ENCODE measurements at regions not wholly inside any gene's neighbourhood (a gene's known extent, or its start where the extent isn't known, plus 50 kb on each side); places are given as distances from the start of the nearest gene placed in this dataset.
"Not testable (repeated sequence)": the region's sequence is repeated elsewhere in the genome, so short reads cannot be mapped to it uniquely, and the experiment has no call there.

- H3K36me3 ChIP-seq (ENCODE audit: control insufficient read depth, insufficient read depth, low read length): no peaks in the 10 kb centered on the region
- no peak overlapping the region for H3K4me3 ChIP-seq (ENCODE audit: extremely low read depth, insufficient read depth, low read length, poor library complexity, severe bottlenecking)
- H3K27ac ChIP-seq (ENCODE audit: low read depth, low read length, severe bottlenecking): no peak overlapping the region
- H3K4me1 ChIP-seq (ENCODE audit: control insufficient read depth, insufficient read depth, low read length, poor library complexity, severe bottlenecking): peaks cover 4% of the 10 kb centered on the region
- WGBS, 2 experiments (ENCODE audit: insufficient coverage in 2 of 2): no CpG with 5 or more reads among the region's 1 CpG
- H3K9me3 ChIP-seq (ENCODE audit: control insufficient read depth, low read length): no peaks in the 10 kb centered on the region
These were observed 558.4 kb downstream of the PIK3C3 start for GRCh38 chr18:42513441-42513840.

- Histone ChIP-seq H3K36me3 (ENCODE audit: control insufficient read depth, insufficient read depth, low read length) (no peaks in the 10 kb centered on the region), H3K9me3 (ENCODE audit: control insufficient read depth, low read length) (no peaks in the 10 kb centered on the region), H3K4me1 (ENCODE audit: control insufficient read depth, insufficient read depth, low read length, poor library complexity, severe bottlenecking) (peaks cover 4% of the 10 kb centered on the region), H3K27ac (ENCODE audit: low read depth, low read length, severe bottlenecking) (no peak overlapping the region), H3K4me3 (ENCODE audit: extremely low read depth, insufficient read depth, low read length, poor library complexity, severe bottlenecking) (no peak overlapping the region)
- WGBS, 2 experiments (ENCODE audit: insufficient coverage in 2 of 2): 53 to 81% methylated on average over 1 to 2 of the region's 3 CpGs
These were observed 559.5 kb downstream of the PIK3C3 start for GRCh38 chr18:42514512-42514911.

DNA sequence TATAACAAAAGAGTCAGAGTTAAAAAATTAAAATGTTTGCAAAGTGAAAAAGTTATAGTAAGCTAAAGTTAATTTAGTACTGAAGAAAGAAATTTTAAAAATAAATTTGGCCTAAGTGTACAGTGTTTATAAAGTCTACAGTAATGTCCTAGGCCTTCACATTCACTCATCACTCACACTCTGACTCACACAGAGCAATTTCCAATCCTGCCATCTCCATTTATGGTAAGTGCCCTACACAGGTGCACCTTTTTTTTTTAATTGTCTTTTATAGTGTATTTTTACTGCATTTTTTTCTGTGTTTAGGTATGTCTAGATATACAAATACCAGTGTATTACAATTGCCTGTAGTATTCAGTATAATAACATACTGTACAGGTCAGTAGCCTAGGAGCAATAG is 562.9 kb downstream of the PIK3C3 start:
- Histone ChIP-seq H3K36me3 (ENCODE audit: control insufficient read depth, insufficient read depth, low read length) (no peaks in the 10 kb centered on the region), H3K27ac (ENCODE audit: low read depth, low read length, severe bottlenecking) (no peak overlapping the region), H3K9me3 (ENCODE audit: control insufficient read depth, low read length) (no peaks in the 10 kb centered on the region), H3K4me3 (ENCODE audit: extremely low read depth, insufficient read depth, low read length, poor library complexity, severe bottlenecking) (no peak overlapping the region), H3K4me1 (ENCODE audit: control insufficient read depth, insufficient read depth, low read length, poor library complexity, severe bottlenecking) (peaks cover 4% of the 10 kb centered on the region)

GRCh38 chr18:42518331-42518730 is 563.3 kb downstream of the PIK3C3 start:
- 15 to 61% methylated on average over 1 to 2 of the region's 2 CpGs for WGBS, 2 experiments (ENCODE audit: insufficient coverage in 2 of 2)

DNA sequence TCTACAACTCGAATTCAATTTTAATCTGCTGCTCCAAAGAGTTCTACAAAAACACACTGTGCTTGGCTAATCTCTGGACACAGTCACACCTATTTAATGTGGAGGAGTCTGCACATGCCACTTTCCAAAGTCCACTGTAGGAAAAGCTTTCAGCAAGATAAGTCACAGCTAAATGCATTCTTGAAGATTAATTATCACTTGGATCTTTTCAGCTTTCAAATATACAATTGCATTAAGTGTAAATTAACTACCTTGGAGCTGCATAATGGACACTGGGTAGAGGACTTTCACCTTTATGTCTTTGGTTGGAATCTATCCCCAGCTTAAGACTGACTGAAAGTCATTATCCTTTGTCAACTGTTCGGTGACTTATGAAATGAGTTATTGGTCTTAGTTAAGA is 565.1 kb downstream of the PIK3C3 start:
- WGBS, 2 experiments (ENCODE audit: insufficient coverage in 2 of 2): 50 to 75% methylated on average over 1 to 2 of the region's 2 CpGs
- Histone ChIP-seq H3K9me3 (ENCODE audit: control insufficient read depth, low read length) (no peaks in the 10 kb centered on the region), H3K4me1 (ENCODE audit: control insufficient read depth, insufficient read depth, low read length, poor library complexity, severe bottlenecking) (no peaks in the 10 kb centered on the region), H3K27ac (ENCODE audit: low read depth, low read length, severe bottlenecking) (no peak overlapping the region), H3K4me3 (ENCODE audit: extremely low read depth, insufficient read depth, low read length, poor library complexity, severe bottlenecking) (no peak overlapping the region), H3K36me3 (ENCODE audit: control insufficient read depth, insufficient read depth, low read length) (no peaks in the 10 kb centered on the region)

More at GRCh38 chr18:42518331-42518730, 563.3 kb downstream of the PIK3C3 start:
- not testable (repeated sequence) for H3K4me3 ChIP-seq (ENCODE audit: extremely low read depth, insufficient read depth, low read length, poor library complexity, severe bottlenecking); H3K36me3 ChIP-seq (ENCODE audit: control insufficient read depth, insufficient read depth, low read length); H3K27ac ChIP-seq (ENCODE audit: low read depth, low read length, severe bottlenecking); H3K9me3 ChIP-seq (ENCODE audit: control insufficient read depth, low read length); H3K4me1 ChIP-seq (ENCODE audit: control insufficient read depth, insufficient read depth, low read length, poor library complexity, severe bottlenecking)

GRCh38 chr18:42525905-42526304 is 570.9 kb downstream of the PIK3C3 start:
- H3K9me3 ChIP-seq (ENCODE audit: control insufficient read depth, low read length): no peaks in the 10 kb centered on the region
- H3K27ac ChIP-seq (ENCODE audit: low read depth, low read length, severe bottlenecking): no peak overlapping the region
- H3K36me3 ChIP-seq (ENCODE audit: control insufficient read depth, insufficient read depth, low read length): no peaks in the 10 kb centered on the region
- 80 to 86% methylated on average over 1 to 2 of the region's 2 CpGs for WGBS, 2 experiments (ENCODE audit: insufficient coverage in 2 of 2)
- H3K4me3 ChIP-seq (ENCODE audit: extremely low read depth, insufficient read depth, low read length, poor library complexity, severe bottlenecking): no peak overlapping the region
- no peaks in the 10 kb centered on the region for H3K4me1 ChIP-seq (ENCODE audit: control insufficient read depth, insufficient read depth, low read length, poor library complexity, severe bottlenecking)

DNA sequence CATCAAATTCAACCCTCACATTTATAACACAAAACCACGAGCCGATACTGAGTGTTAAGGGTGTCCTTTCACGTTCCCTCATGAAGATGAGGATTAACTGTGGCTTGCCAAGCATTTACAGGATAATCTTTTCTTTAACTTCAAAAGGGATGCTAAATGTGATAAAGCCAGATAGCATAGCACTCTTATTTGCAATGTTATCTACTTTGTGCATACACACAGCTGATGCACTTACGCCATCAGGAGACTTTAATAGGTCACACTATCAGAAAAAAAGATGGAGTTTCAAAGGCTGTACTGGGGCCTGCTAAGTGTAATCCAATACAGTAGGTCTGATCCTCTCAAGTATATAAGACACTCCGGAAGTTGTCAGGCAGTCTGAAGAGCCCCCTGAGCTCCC is 572.7 kb downstream of the PIK3C3 start:
- H3K4me3 ChIP-seq (ENCODE audit: extremely low read depth, insufficient read depth, low read length, poor library complexity, severe bottlenecking): no peak overlapping the region
- H3K36me3 ChIP-seq (ENCODE audit: control insufficient read depth, insufficient read depth, low read length): no peaks in the 10 kb centered on the region
- H3K4me1 ChIP-seq (ENCODE audit: control insufficient read depth, insufficient read depth, low read length, poor library complexity, severe bottlenecking): no peaks in the 10 kb centered on the region
- no peak overlapping the region for H3K27ac ChIP-seq (ENCODE audit: low read depth, low read length, severe bottlenecking)
- H3K9me3 ChIP-seq (ENCODE audit: control insufficient read depth, low read length): no peaks in the 10 kb centered on the region
- 72 to 83% methylated on average over 2 of the region's 5 CpGs for WGBS, 2 experiments (ENCODE audit: insufficient coverage in 2 of 2)

DNA sequence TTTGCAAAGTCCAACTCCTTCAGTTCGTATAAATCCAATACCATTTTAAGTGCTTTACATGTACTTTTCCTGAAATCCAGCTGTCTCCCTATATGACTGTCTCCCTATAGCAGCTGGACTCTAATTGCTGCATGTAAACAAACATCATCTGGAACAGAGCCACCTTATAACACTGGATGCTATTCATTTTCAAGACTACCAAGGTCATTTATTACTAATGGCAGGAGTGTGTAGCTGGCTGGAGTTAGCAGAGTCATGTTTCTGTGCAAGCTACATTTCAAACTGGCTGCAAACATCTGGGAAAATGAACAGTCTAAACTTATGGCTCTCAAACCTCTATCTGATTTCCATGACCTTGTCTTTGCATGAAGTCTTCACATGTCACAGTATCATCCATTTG is 575.2 kb downstream of the PIK3C3 start:
- Histone ChIP-seq H3K27ac (ENCODE audit: low read depth, low read length, severe bottlenecking) (no peak overlapping the region), H3K4me1 (ENCODE audit: control insufficient read depth, insufficient read depth, low read length, poor library complexity, severe bottlenecking) (no peaks in the 10 kb centered on the region), H3K4me3 (ENCODE audit: extremely low read depth, insufficient read depth, low read length, poor library complexity, severe bottlenecking) (no peak overlapping the region), H3K9me3 (ENCODE audit: control insufficient read depth, low read length) (no peaks in the 10 kb centered on the region), H3K36me3 (ENCODE audit: control insufficient read depth, insufficient read depth, low read length) (no peaks in the 10 kb centered on the region)
- WGBS, 2 experiments (ENCODE audit: insufficient coverage in 2 of 2): 91 to 100% methylated on average over 1 of the region's 1 CpG

- H3K36me3 ChIP-seq (ENCODE audit: control insufficient read depth, insufficient read depth, low read length): no peaks in the 10 kb centered on the region
- no peaks in the 10 kb centered on the region for H3K4me1 ChIP-seq (ENCODE audit: control insufficient read depth, insufficient read depth, low read length, poor library complexity, severe bottlenecking)
- no peak overlapping the region for H3K4me3 ChIP-seq (ENCODE audit: extremely low read depth, insufficient read depth, low read length, poor library complexity, severe bottlenecking)
- no peaks in the 10 kb centered on the region for H3K9me3 ChIP-seq (ENCODE audit: control insufficient read depth, low read length)
- no CpG with 5 or more reads among the region's 1 CpG for WGBS, 2 experiments (ENCODE audit: insufficient coverage in 2 of 2)
- no peak overlapping the region for H3K27ac ChIP-seq (ENCODE audit: low read depth, low read length, severe bottlenecking)
These were observed 577.1 kb downstream of the PIK3C3 start for GRCh38 chr18:42532119-42532518.

DNA sequence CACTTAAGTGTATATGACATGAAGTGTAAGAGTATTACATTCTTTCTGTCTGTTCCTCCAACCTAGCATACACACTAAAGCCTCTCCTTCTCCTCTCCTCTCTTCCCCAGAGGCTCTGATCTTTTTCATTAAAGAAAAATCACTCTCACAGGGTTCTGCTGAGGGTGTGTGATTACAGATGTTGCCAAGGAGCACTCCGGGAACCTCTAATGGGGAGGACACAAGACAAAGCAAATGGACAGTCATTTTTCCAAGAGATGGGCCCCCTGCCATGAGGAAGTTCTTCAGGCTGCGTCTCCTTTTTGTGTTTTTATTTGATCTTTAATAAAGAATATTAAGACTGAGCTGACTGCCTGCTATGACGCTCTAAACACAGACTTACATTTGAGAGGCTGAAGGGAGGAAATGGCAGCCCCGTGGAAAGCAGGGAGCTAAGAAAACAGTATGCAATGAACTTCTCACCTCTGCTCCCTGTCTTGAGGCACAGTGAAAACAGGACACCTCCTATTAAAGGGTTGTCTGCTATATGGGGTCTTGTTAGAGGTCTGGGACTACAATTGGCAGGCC is 578.1 kb downstream of the PIK3C3 start:
- H3K27ac ChIP-seq (ENCODE audit: low read depth, low read length, severe bottlenecking): no peak overlapping the region
- H3K36me3 ChIP-seq (ENCODE audit: control insufficient read depth, insufficient read depth, low read length): no peaks in the 10 kb centered on the region
- H3K9me3 ChIP-seq (ENCODE audit: control insufficient read depth, low read length): no peaks in the 10 kb centered on the region
- H3K4me3 ChIP-seq (ENCODE audit: extremely low read depth, insufficient read depth, low read length, poor library complexity, severe bottlenecking): no peak overlapping the region
- no peaks in the 10 kb centered on the region for H3K4me1 ChIP-seq (ENCODE audit: control insufficient read depth, insufficient read depth, low read length, poor library complexity, severe bottlenecking)
- WGBS, 2 experiments (ENCODE audit: insufficient coverage in 2 of 2): 56% methylated on average over 2 of the region's 4 CpGs; no CpG with 5 or more reads in 1 of the 2 experiments

DNA sequence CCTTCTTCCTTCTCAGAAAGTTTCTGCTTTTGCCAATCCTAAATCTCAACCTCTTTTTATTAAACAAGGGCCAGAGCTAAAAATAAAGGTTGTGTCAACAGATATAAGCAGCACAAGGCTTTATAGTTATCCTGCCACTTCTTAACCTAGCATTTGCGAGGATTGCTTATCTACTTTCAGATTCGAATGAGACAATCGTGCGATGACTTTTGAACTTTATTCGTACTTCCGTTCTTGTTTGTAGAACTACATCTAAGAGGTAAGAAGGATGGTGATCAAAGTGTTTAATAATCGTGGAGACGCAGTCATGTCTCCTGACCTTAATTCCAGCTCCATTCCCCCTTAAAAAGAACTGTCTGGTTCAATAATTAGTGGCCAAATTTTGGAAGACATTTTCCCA is 578.6 kb downstream of the PIK3C3 start:
- no peaks in the 10 kb centered on the region for H3K4me1 ChIP-seq (ENCODE audit: control insufficient read depth, insufficient read depth, low read length, poor library complexity, severe bottlenecking)
- 95% methylated on average over 4 of the region's 8 CpGs; no CpG with 5 or more reads in 1 of the 2 experiments for WGBS, 2 experiments (ENCODE audit: insufficient coverage in 2 of 2)
- no peaks in the 10 kb centered on the region for H3K9me3 ChIP-seq (ENCODE audit: control insufficient read depth, low read length)
- no peak overlapping the region for H3K27ac ChIP-seq (ENCODE audit: low read depth, low read length, severe bottlenecking)
- H3K36me3 ChIP-seq (ENCODE audit: control insufficient read depth, insufficient read depth, low read length): no peaks in the 10 kb centered on the region
- H3K4me3 ChIP-seq (ENCODE audit: extremely low read depth, insufficient read depth, low read length, poor library complexity, severe bottlenecking): no peak overlapping the region
